H7 (cell line): ENCODE measurements at regions not wholly inside any gene's neighbourhood (a gene's known extent, or its start where the extent isn't known, plus 50 kb on each side); places are given as distances from the start of the nearest gene placed in this dataset.
"Not testable (repeated sequence)": the region's sequence is repeated elsewhere in the genome, so short reads cannot be mapped to it uniquely, and the experiment has no call there.

Experiments used
- DNase-seq: peaks from one replicate; pipeline ENCODE4 v3.0.0; 2012
- H3K27me3 ChIP-seq: 2 replicates; pipeline ENCODE4 v1.6.0; 2011; ENCODE audit warnings: mild to moderate bottlenecking, low read length; ENCODE audit not compliant: control insufficient read depth, insufficient read depth
- H3K36me3 ChIP-seq: replicated peaks from 2 replicates; pipeline ENCODE4 v1.5.1; 2011; ENCODE audit warnings: low read length; ENCODE audit not compliant: control insufficient read depth, insufficient read depth
- H3K4me3 ChIP-seq: 2 replicates; pipeline ENCODE4 v1.5.1; 2011; ENCODE audit warnings: low read depth, mild to moderate bottlenecking, control low read depth, low read length, moderate library complexity; ENCODE audit not compliant: insufficient read depth

DNA sequence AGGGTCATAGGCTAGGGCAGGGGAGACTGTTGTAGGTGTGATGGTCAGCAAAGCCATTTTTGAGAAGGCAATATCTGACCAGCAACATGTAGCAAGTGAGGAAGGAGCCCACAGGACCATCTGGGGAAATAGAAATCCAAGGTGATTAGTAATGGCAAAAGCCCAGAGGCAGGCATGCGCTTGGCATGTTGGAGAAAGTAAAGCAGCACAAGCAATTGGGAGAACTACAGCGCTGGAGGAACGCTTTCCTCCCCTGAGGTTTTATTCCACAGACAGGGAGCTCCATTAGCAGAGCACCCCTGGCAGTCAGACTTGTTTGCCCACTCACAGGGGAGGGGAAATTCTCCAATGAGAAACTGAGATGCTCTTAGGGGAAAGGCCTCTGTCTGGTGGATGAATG, 54.8 kb upstream of the FOXB2 start:
- no peaks in the 10 kb centered on the region for H3K27me3 ChIP-seq
- DNase-seq = no peak
- H3K36me3 ChIP-seq = no peaks in the 10 kb centered on the region
- no peak overlapping the region for H3K4me3 ChIP-seq

- Histone ChIP-seq H3K36me3 (no peaks in the 10 kb centered on the region), H3K4me3 (no peak overlapping the region), H3K27me3 (no peaks in the 10 kb centered on the region)
- peak; percentile 35 for DNase-seq
These were observed 56.7 kb upstream of the FOXB2 start for GRCh38 chr9:76962732-76963131.

DNA sequence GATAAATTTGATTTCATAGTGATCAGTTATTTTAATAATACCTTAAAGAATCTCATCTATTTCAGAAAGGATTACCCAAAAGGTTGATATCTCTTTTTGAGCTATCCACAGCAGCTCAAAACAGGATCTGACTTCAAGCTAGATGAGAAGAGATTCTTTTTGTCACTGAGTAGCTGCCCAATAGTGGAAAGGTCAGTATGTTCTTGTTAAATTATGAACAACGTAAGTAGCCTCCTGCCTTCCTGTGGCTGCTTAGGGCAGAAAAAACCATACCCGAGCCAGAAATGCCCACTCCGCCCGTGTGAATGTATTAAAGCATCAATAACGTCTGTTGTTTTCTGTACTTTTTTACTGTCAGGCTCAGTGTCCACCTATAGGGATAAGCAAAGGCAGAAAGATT, 51.3 kb upstream of the PRUNE2 start:
- H3K27me3 ChIP-seq = no peaks in the 10 kb centered on the region
- H3K36me3 ChIP-seq = no peaks in the 10 kb centered on the region
- H3K4me3 ChIP-seq = no peak overlapping the region
- DNase-seq = no peak

GRCh38 chr9:76956371-76956770, 50.5 kb upstream of the PRUNE2 start:
- DNase-seq, H3K36me3 ChIP-seq: not testable (repeated sequence)

More at GRCh38 chr9:76956371-76956770, 50.5 kb upstream of the PRUNE2 start:
- not testable (repeated sequence) for H3K4me3 ChIP-seq, H3K27me3 ChIP-seq
